ENCODE measurements at regions not wholly inside any gene's neighbourhood (a gene's known extent, or its start where the extent isn't known, plus 50 kb on each side); places are given as distances from the start of the nearest gene placed in this dataset.

- Mint-ChIP-seq H3K4me1 (no peaks in the 10 kb centered on the region), H3K4me3 (no peak overlapping the region), H3K27ac (no peak overlapping the region), H3K36me3 (no peaks in the 10 kb centered on the region), H3K27me3 (ENCODE audit: low read depth in 2 of 2) (no peaks in the 10 kb centered on the region), H3K9me3 (peaks cover 4 to 8% of the 10 kb centered on the region in 2 donors)
- H3K27ac ChIP-seq (ENCODE audit: low read length), result no peak overlapping the region
- ATAC-seq (no peak), DNase-seq (no peak)
- no peaks in the 10 kb centered on the region for H3K9me3 ChIP-seq (ENCODE audit: control insufficient read depth, insufficient read depth, low read length)
- TF ChIP-seq, protein P1, sequence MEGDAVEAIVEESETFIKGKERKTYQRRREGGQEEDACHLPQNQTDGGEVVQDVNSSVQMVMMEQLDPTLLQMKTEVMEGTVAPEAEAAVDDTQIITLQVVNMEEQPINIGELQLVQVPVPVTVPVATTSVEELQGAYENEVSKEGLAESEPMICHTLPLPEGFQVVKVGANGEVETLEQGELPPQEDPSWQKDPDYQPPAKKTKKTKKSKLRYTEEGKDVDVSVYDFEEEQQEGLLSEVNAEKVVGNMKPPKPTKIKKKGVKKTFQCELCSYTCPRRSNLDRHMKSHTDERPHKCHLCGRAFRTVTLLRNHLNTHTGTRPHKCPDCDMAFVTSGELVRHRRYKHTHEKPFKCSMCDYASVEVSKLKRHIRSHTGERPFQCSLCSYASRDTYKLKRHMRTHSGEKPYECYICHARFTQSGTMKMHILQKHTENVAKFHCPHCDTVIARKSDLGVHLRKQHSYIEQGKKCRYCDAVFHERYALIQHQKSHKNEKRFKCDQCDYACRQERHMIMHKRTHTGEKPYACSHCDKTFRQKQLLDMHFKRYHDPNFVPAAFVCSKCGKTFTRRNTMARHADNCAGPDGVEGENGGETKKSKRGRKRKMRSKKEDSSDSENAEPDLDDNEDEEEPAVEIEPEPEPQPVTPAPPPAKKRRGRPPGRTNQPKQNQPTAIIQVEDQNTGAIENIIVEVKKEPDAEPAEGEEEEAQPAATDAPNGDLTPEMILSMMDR (IDR thresholded peaks at IDR 0.05), result no peak
- intact Hi-C loops (cut with micrococcal nuclease), result no loop called here
- WGBS (ENCODE audit: insufficient coverage), result 50% methylated on average over 1 of the region's 2 CpGs
- no peak overlapping the region for H3K4me3 ChIP-seq (ENCODE audit: low read length)
- no peaks in the 10 kb centered on the region for H3K27me3 ChIP-seq (ENCODE audit: control insufficient read depth, insufficient read depth, low read length)
- no peaks in the 10 kb centered on the region for H3K4me1 ChIP-seq (ENCODE audit: control insufficient read depth, insufficient read depth, low read length)
- H3K36me3 ChIP-seq (ENCODE audit: control insufficient read depth, insufficient read depth, low read length), result no peaks in the 10 kb centered on the region
Measured at GRCh38 chr15:35728219-35728940, 182.4 kb upstream of the DPH6 start.

GRCh38 chr15:35736150-35736549 is 190.2 kb upstream of the DPH6 start:
- 94% methylated on average over 2 of the region's 2 CpGs for WGBS (ENCODE audit: insufficient coverage)
- intact Hi-C loops (cut with micrococcal nuclease), result no loop called here
- peak in 1 of 3 donors; percentile 52 for ATAC-seq
- H3K27ac ChIP-seq (ENCODE audit: low read length), result no peak overlapping the region
- Mint-ChIP-seq H3K4me1 (no peaks in the 10 kb centered on the region), H3K27ac (no peak overlapping the region), H3K27me3 (ENCODE audit: low read depth in 2 of 2) (no peaks in the 10 kb centered on the region), H3K4me3 (no peak overlapping the region), H3K9me3 (peaks cover 5 to 6% of the 10 kb centered on the region in 2 donors), H3K36me3 (no peaks in the 10 kb centered on the region)
- H3K27me3 ChIP-seq (ENCODE audit: control insufficient read depth, insufficient read depth, low read length), result no peaks in the 10 kb centered on the region
- DNase-seq, result no peak
- TF ChIP-seq, protein P1 (IDR thresholded peaks at IDR 0.05), result no peak
- H3K4me3 ChIP-seq (ENCODE audit: low read length), result no peak overlapping the region
- H3K36me3 ChIP-seq (ENCODE audit: control insufficient read depth, insufficient read depth, low read length), result no peaks in the 10 kb centered on the region
- no peaks in the 10 kb centered on the region for H3K9me3 ChIP-seq (ENCODE audit: control insufficient read depth, insufficient read depth, low read length)
- H3K4me1 ChIP-seq (ENCODE audit: control insufficient read depth, insufficient read depth, low read length), result no peaks in the 10 kb centered on the region

- WGBS (ENCODE audit: insufficient coverage), result 100% methylated on average over 1 of the region's 2 CpGs
- ATAC-seq, result no peak
- intact Hi-C loops (cut with micrococcal nuclease), result no loop called here
- H3K36me3 Mint-ChIP-seq, result no peaks in the 10 kb centered on the region
- H3K9me3 Mint-ChIP-seq, result peaks cover 5 to 6% of the 10 kb centered on the region in 2 donors
- no peaks in the 10 kb centered on the region for H3K27me3 Mint-ChIP-seq (ENCODE audit: low read depth in 2 of 2)
- no peaks in the 10 kb centered on the region for H3K27me3 ChIP-seq (ENCODE audit: control insufficient read depth, insufficient read depth, low read length)
- H3K27ac ChIP-seq (ENCODE audit: low read length), result no peak overlapping the region
- no peaks in the 10 kb centered on the region for H3K36me3 ChIP-seq (ENCODE audit: control insufficient read depth, insufficient read depth, low read length)
- DNase-seq, result no peak
- no peak overlapping the region for H3K4me3 Mint-ChIP-seq
- H3K9me3 ChIP-seq (ENCODE audit: control insufficient read depth, insufficient read depth, low read length), result no peaks in the 10 kb centered on the region
- TF ChIP-seq, protein P1 (IDR thresholded peaks at IDR 0.05), result no peak
- H3K27ac Mint-ChIP-seq, result no peak overlapping the region
- H3K4me3 ChIP-seq (ENCODE audit: low read length), result no peak overlapping the region
- no peaks in the 10 kb centered on the region for H3K4me1 Mint-ChIP-seq
- H3K4me1 ChIP-seq (ENCODE audit: control insufficient read depth, insufficient read depth, low read length), result no peaks in the 10 kb centered on the region
Measured at GRCh38 chr15:35737441-35737840, 191.5 kb upstream of the DPH6 start.

GRCh38 chr15:35738370-35738769 is 192.4 kb upstream of the DPH6 start:
- no peak overlapping the region for H3K4me3 Mint-ChIP-seq
- 83% methylated on average over 1 of the region's 3 CpGs for WGBS (ENCODE audit: insufficient coverage)
- Histone ChIP-seq H3K36me3 (ENCODE audit: control insufficient read depth, insufficient read depth, low read length) (no peaks in the 10 kb centered on the region), H3K27ac (ENCODE audit: low read length) (no peak overlapping the region), H3K27me3 (ENCODE audit: control insufficient read depth, insufficient read depth, low read length) (no peaks in the 10 kb centered on the region), H3K4me1 (ENCODE audit: control insufficient read depth, insufficient read depth, low read length) (no peaks in the 10 kb centered on the region), H3K9me3 (ENCODE audit: control insufficient read depth, insufficient read depth, low read length) (no peaks in the 10 kb centered on the region), H3K4me3 (ENCODE audit: low read length) (no peak overlapping the region)
- no peaks in the 10 kb centered on the region for H3K27me3 Mint-ChIP-seq (ENCODE audit: low read depth in 2 of 2)
- H3K36me3 Mint-ChIP-seq, result no peaks in the 10 kb centered on the region
- H3K27ac Mint-ChIP-seq, result no peak overlapping the region
- TF ChIP-seq, protein P1 (IDR thresholded peaks at IDR 0.05), result no peak
- no peak for ATAC-seq
- H3K4me1 Mint-ChIP-seq, result no peaks in the 10 kb centered on the region
- H3K9me3 Mint-ChIP-seq, result peaks cover 5 to 6% of the 10 kb centered on the region in 2 donors
- no peak for DNase-seq
- intact Hi-C loops (cut with micrococcal nuclease), result no loop called here

Data from natural killer cell (primary cell).